ENCODE measurements at regions not wholly inside any gene's neighbourhood (a gene's known extent, or its start where the extent isn't known, plus 50 kb on each side); places are given as distances from the start of the nearest gene placed in this dataset.

DNA sequence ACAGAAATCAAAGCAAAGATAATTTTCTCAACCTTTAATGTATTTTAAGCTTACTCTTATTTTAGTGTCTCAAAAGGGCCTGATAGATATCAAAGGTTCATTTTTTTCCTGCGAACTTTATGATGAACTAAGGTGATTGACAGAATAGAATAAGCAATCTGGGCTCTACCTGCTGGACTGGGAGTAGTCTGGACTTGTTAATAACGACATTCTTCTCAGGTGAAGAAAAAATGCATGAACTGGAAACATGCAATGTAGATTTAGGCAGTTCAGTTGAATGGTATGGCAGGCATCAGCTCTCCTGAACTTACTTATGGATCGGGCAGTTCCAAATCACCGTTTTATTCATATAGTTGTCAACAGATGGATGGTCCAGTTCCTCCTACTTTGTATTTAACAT is 189.7 kb upstream of the ZBTB20 start:
- Histone ChIP-seq H3K36me3 (no peaks in the 10 kb centered on the region), H3K9me3 (no peaks in the 10 kb centered on the region), H3K4me3 (no peak overlapping the region), H3K4me1 (ENCODE audit: control insufficient read depth in 1 of 2, low read depth in 2 of 2) (no peaks in the 10 kb centered on the region), H3K27me3 (replicated peaks; ENCODE audit: insufficient read depth) (no peaks in the 10 kb centered on the region), H3K27ac (no peak overlapping the region)
- DNase-seq (ENCODE audit: low spot score) (no peak), ATAC-seq (ENCODE audit: insufficient number of reproducible peaks, low FRiP score, low read depth) (no peak)
- TF ChIP-seq, protein P1, sequence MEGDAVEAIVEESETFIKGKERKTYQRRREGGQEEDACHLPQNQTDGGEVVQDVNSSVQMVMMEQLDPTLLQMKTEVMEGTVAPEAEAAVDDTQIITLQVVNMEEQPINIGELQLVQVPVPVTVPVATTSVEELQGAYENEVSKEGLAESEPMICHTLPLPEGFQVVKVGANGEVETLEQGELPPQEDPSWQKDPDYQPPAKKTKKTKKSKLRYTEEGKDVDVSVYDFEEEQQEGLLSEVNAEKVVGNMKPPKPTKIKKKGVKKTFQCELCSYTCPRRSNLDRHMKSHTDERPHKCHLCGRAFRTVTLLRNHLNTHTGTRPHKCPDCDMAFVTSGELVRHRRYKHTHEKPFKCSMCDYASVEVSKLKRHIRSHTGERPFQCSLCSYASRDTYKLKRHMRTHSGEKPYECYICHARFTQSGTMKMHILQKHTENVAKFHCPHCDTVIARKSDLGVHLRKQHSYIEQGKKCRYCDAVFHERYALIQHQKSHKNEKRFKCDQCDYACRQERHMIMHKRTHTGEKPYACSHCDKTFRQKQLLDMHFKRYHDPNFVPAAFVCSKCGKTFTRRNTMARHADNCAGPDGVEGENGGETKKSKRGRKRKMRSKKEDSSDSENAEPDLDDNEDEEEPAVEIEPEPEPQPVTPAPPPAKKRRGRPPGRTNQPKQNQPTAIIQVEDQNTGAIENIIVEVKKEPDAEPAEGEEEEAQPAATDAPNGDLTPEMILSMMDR (IDR thresholded peaks at IDR 0.05): no peak

DNA sequence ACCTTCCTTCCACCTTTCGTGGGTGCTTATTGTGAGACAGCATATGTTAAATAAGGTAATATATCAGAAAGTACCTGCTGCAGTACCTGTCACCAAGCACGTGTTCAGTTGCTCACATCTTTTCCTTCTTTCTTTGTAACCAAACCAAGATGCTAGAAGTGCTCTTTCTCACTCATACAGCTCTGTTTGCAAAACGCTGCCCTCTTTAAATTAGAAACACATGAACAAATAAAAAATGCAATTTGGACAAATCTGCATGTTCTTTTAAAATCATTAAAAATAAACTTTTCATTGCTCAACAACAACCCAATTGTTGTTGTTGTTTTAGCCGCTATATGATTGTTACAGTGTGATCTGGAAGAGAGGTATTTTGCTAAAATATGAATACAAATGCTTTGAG is 193.5 kb upstream of the ZBTB20 start:
- no peak for ATAC-seq (ENCODE audit: insufficient number of reproducible peaks, low FRiP score, low read depth)
- TF ChIP-seq, protein P1 (IDR thresholded peaks at IDR 0.05): no peak
- H3K4me3 ChIP-seq: no peak overlapping the region

DNA sequence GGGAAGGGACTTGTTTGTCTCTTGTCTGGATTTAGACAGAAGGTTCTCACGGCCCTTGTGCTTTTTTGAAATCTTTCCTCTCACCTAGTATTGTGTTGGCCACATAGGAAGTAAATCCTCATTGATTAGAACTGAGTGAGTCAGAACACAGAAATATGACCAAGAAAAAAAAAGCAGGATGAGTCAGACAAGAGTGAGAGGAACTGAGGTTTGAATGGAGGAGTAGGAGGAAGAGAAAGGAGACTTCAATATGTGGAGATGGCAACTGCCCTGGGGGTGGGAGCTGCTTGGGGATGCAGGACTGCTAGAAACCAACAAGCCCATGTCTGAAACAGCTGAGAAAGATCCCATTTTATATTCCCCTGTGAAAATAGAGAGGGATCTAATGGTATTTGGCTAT is 194.1 kb upstream of the ZBTB20 start:
- Histone ChIP-seq H3K36me3 (no peaks in the 10 kb centered on the region), H3K4me3 (no peak overlapping the region), H3K27me3 (replicated peaks; ENCODE audit: insufficient read depth) (no peaks in the 10 kb centered on the region), H3K9me3 (no peaks in the 10 kb centered on the region), H3K4me1 (ENCODE audit: control insufficient read depth in 1 of 2, low read depth in 2 of 2) (no peaks in the 10 kb centered on the region), H3K27ac (no peak overlapping the region)
- DNase-seq (ENCODE audit: low spot score): no peak
- TF ChIP-seq, protein P1 (IDR thresholded peaks at IDR 0.05): no peak
- ATAC-seq (ENCODE audit: insufficient number of reproducible peaks, low FRiP score, low read depth): no peak

More for the DNA sequence above, 193.5 kb upstream of the ZBTB20 start:
- H3K9me3 ChIP-seq: no peaks in the 10 kb centered on the region
- no peak for DNase-seq (ENCODE audit: low spot score)
- H3K4me1 ChIP-seq (ENCODE audit: control insufficient read depth in 1 of 2, low read depth in 2 of 2): no peaks in the 10 kb centered on the region
- no peaks in the 10 kb centered on the region for H3K36me3 ChIP-seq
- no peaks in the 10 kb centered on the region for H3K27me3 ChIP-seq (replicated peaks; ENCODE audit: insufficient read depth)
- H3K27ac ChIP-seq: no peak overlapping the region

DNA sequence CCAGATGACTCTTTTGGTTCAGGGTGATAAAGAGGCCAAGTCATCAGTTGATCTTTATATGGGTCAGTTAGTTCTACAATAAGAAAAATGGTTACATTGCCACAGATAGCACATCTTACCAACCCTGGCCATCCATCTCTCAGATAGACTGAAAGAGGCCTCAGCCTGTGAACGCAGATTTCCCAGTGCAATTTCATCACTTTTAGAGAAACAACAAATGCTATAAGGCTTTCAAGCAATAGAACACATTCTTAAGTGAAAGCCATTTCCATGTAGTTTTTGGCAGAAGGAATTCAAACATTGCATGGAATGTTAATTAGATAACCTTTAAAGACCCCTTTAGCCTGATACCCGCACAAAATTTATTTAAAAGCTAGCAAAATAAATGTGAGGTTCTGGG is 200.6 kb upstream of the ZBTB20 start:
- Histone ChIP-seq H3K4me1 (ENCODE audit: control insufficient read depth in 1 of 2, low read depth in 2 of 2) (peaks cover 13 to 22% of the 10 kb centered on the region in 2 donors), H3K36me3 (no peaks in the 10 kb centered on the region), H3K4me3 (no peak overlapping the region), H3K9me3 (no peaks in the 10 kb centered on the region), H3K27me3 (replicated peaks; ENCODE audit: insufficient read depth) (no peaks in the 10 kb centered on the region), H3K27ac (no peak overlapping the region)
- TF ChIP-seq, protein P1 (IDR thresholded peaks at IDR 0.05): no peak
- no peak for ATAC-seq (ENCODE audit: insufficient number of reproducible peaks, low FRiP score, low read depth)
- no peak for DNase-seq (ENCODE audit: low spot score)

DNA sequence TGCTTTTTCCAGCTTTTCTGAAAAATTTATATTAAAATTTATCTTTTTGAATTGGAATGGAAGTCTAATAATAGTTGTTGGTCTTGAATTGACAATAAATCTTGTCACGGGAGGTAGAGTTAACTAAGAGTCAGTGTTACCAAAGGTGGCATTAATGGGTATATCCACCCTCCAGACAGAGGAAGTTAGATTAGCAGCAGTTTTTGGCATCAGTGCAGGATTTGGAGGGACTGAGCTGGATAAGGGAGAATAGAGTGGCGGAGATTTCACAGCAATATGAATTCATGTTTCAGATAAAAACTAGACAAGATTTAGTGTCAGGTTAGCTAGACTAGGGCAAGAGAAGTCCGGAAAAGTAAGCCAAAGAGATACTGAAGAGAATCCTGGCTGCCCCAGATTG is 201.3 kb upstream of the ZBTB20 start:
- Histone ChIP-seq H3K4me3 (no peak overlapping the region), H3K4me1 (ENCODE audit: control insufficient read depth in 1 of 2, low read depth in 2 of 2) (peaks cover 13 to 22% of the 10 kb centered on the region in 2 donors), H3K36me3 (no peaks in the 10 kb centered on the region), H3K27ac (no peak overlapping the region), H3K27me3 (replicated peaks; ENCODE audit: insufficient read depth) (no peaks in the 10 kb centered on the region), H3K9me3 (no peaks in the 10 kb centered on the region)
- DNase-seq (ENCODE audit: low spot score): no peak
- ATAC-seq (ENCODE audit: insufficient number of reproducible peaks, low FRiP score, low read depth): no peak
- TF ChIP-seq, protein P1 (IDR thresholded peaks at IDR 0.05): no peak

All from thoracic aorta (tissue), 2 donors.